ENCODE measurements at regions not wholly inside any gene's neighbourhood (a gene's known extent, or its start where the extent isn't known, plus 50 kb on each side); places are given as distances from the start of the nearest gene placed in this dataset.

- no peak overlapping the region for H3K4me3 ChIP-seq (ENCODE audit: low read depth, low read length)
- TF ChIP-seq CTCF (IDR thresholded peaks at IDR 0.05; ENCODE audit: insufficient read depth, low read length) = no peak
These were observed 118.9 kb upstream of the CAB39 start for GRCh38 chr2:230593765-230594164.

GRCh38 chr2:230594286-230594840 lies 118.3 kb upstream of the CAB39 start:
- no peak for DNase-seq (ENCODE audit: low read depth)
- TF ChIP-seq CTCF (IDR thresholded peaks at IDR 0.05; ENCODE audit: insufficient read depth, low read length) = no peak
- H3K4me3 ChIP-seq (ENCODE audit: low read depth, low read length) = no peak overlapping the region

More at GRCh38 chr2:230593765-230594164, 118.9 kb upstream of the CAB39 start:
- no peak for DNase-seq (ENCODE audit: low read depth)

- DNase-seq (ENCODE audit: low read depth) = no peak
- H3K4me3 ChIP-seq (ENCODE audit: low read depth, low read length) = no peak overlapping the region
- no peak for TF ChIP-seq CTCF (IDR thresholded peaks at IDR 0.05; ENCODE audit: insufficient read depth, low read length)
These were observed 112.8 kb upstream of the CAB39 start for GRCh38 chr2:230599853-230600252.

GRCh38 chr2:230600285-230600684 lies 112.4 kb upstream of the CAB39 start:
- TF ChIP-seq CTCF (IDR thresholded peaks at IDR 0.05; ENCODE audit: insufficient read depth, low read length) = no peak
- H3K4me3 ChIP-seq (ENCODE audit: low read depth, low read length) = no peak overlapping the region
- DNase-seq (ENCODE audit: low read depth) = no peak

- no peak for DNase-seq (ENCODE audit: low read depth)
- H3K4me3 ChIP-seq (ENCODE audit: low read depth, low read length) = no peak overlapping the region
- no peak for TF ChIP-seq CTCF (IDR thresholded peaks at IDR 0.05; ENCODE audit: insufficient read depth, low read length)
These were observed 111.8 kb upstream of the CAB39 start for GRCh38 chr2:230600881-230601280.

GRCh38 chr2:230601510-230601909 lies 111.1 kb upstream of the CAB39 start:
- no peak for TF ChIP-seq CTCF (IDR thresholded peaks at IDR 0.05; ENCODE audit: insufficient read depth, low read length)
- H3K4me3 ChIP-seq (ENCODE audit: low read depth, low read length) = no peak overlapping the region
- no peak for DNase-seq (ENCODE audit: low read depth)
